ENCODE measurements at regions not wholly inside any gene's neighbourhood (a gene's known extent, or its start where the extent isn't known, plus 50 kb on each side); places are given as distances from the start of the nearest gene placed in this dataset.

GRCh38 chr1:221841251-221841982 is 99.5 kb upstream of the DUSP10 start:
- no peak for DNase-seq
- no peak overlapping the region for H3K4ac ChIP-seq (ENCODE audit: low read depth, low read length)
- no peak overlapping the region for H3K4me3 ChIP-seq (ENCODE audit: low read depth, low read length)
- H3K18ac ChIP-seq (ENCODE audit: low read length): no peak overlapping the region
- no peak overlapping the region for H4K91ac ChIP-seq (ENCODE audit: low read depth, low read length)
- H2AFZ ChIP-seq (ENCODE audit: insufficient read depth, low read length, poor library complexity): no peak overlapping the region
- H3K27ac ChIP-seq (ENCODE audit: low read depth, low read length): no peak overlapping the region
- H2AK5ac ChIP-seq (ENCODE audit: low read length): no peak overlapping the region
- no peak overlapping the region for H4K8ac ChIP-seq (ENCODE audit: low read depth, low read length)
- H3K9ac ChIP-seq (ENCODE audit: low read length): no peak overlapping the region
- no peak overlapping the region for H3K14ac ChIP-seq (ENCODE audit: low read length)
- H3K36me3 ChIP-seq (ENCODE audit: control insufficient read depth in 1 of 2, insufficient read depth in 2 of 2, low read length in 2 of 2): no peaks in the 10 kb centered on the region
- H4K12ac ChIP-seq (ENCODE audit: low read depth, low read length): no peak overlapping the region
- H3K79me1 ChIP-seq (ENCODE audit: low read length): peaks cover 6% of the 10 kb centered on the region
- H2BK12ac ChIP-seq (ENCODE audit: low read length): no peak overlapping the region
- no peak overlapping the region for H3K23ac ChIP-seq (ENCODE audit: low read length)
- no peak overlapping the region for H2BK120ac ChIP-seq (ENCODE audit: insufficient read depth, low read length, poor library complexity)
- no peaks in the 10 kb centered on the region for H3K9me3 ChIP-seq (ENCODE audit: insufficient read depth, low read depth, low read length)
- H3K79me2 ChIP-seq (ENCODE audit: control insufficient read depth, insufficient read depth, low read length, poor library complexity): no peaks in the 10 kb centered on the region
- H3K4me1 ChIP-seq (ENCODE audit: control insufficient read depth in 1 of 2, insufficient read depth in 2 of 2, low read length in 2 of 2): peaks cover 2 to 6% of the 10 kb centered on the region in 2 experiments
- WGBS (ENCODE audit: extremely low coverage, insufficient coverage, insufficient read length): 100% methylated on average over 1 of the region's 4 CpGs
- no peaks in the 10 kb centered on the region for H3K27me3 ChIP-seq (ENCODE audit: insufficient read depth, low read length)
- no peak overlapping the region for H2BK5ac ChIP-seq (ENCODE audit: low read depth, low read length, poor library complexity)
- no peak overlapping the region for H3K4me2 ChIP-seq (ENCODE audit: low read length)

GRCh38 chr1:221840511-221841243 is 98.8 kb upstream of the DUSP10 start:
- H2AFZ ChIP-seq (ENCODE audit: insufficient read depth, low read length, poor library complexity): no peak overlapping the region
- H3K36me3 ChIP-seq (ENCODE audit: control insufficient read depth in 1 of 2, insufficient read depth in 2 of 2, low read length in 2 of 2): no peaks in the 10 kb centered on the region
- no peak overlapping the region for H4K12ac ChIP-seq (ENCODE audit: low read depth, low read length)
- H3K9ac ChIP-seq (ENCODE audit: low read length): no peak overlapping the region
- peak overlapping the region; percentile 2 for H3K14ac ChIP-seq (ENCODE audit: low read length)
- WGBS (ENCODE audit: extremely low coverage, insufficient coverage, insufficient read length): no CpG with 5 or more reads among the region's 5 CpGs
- no peak for DNase-seq
- H3K4me2 ChIP-seq (ENCODE audit: low read length): no peak overlapping the region
- H3K9me3 ChIP-seq (ENCODE audit: insufficient read depth, low read depth, low read length): no peaks in the 10 kb centered on the region
- H3K79me2 ChIP-seq (ENCODE audit: control insufficient read depth, insufficient read depth, low read length, poor library complexity): no peaks in the 10 kb centered on the region
- H3K27ac ChIP-seq (ENCODE audit: low read depth, low read length): no peak overlapping the region
- H4K91ac ChIP-seq (ENCODE audit: low read depth, low read length): peak overlapping the region; percentile 52
- peak overlapping the region; percentile 11 for H2AK5ac ChIP-seq (ENCODE audit: low read length)
- H2BK5ac ChIP-seq (ENCODE audit: low read depth, low read length, poor library complexity): peak overlapping the region; percentile 29
- H3K27me3 ChIP-seq (ENCODE audit: insufficient read depth, low read length): no peaks in the 10 kb centered on the region
- H3K4me3 ChIP-seq (ENCODE audit: low read depth, low read length): no peak overlapping the region
- H2BK12ac ChIP-seq (ENCODE audit: low read length): peak overlapping the region; percentile 41
- no peak overlapping the region for H2BK120ac ChIP-seq (ENCODE audit: insufficient read depth, low read length, poor library complexity)
- no peak overlapping the region for H3K23ac ChIP-seq (ENCODE audit: low read length)
- no peak overlapping the region for H3K18ac ChIP-seq (ENCODE audit: low read length)
- H3K79me1 ChIP-seq (ENCODE audit: low read length): peaks cover 6% of the 10 kb centered on the region
- H4K8ac ChIP-seq (ENCODE audit: low read depth, low read length): peak overlapping the region; percentile 22
- H3K4ac ChIP-seq (ENCODE audit: low read depth, low read length): no peak overlapping the region
- peaks cover 2 to 4% of the 10 kb centered on the region in 2 experiments for H3K4me1 ChIP-seq (ENCODE audit: control insufficient read depth in 1 of 2, insufficient read depth in 2 of 2, low read length in 2 of 2)

GRCh38 chr1:221839782-221840395 is 98.0 kb upstream of the DUSP10 start:
- H3K4ac ChIP-seq (ENCODE audit: low read depth, low read length): no peak overlapping the region
- no peak overlapping the region for H2BK120ac ChIP-seq (ENCODE audit: insufficient read depth, low read length, poor library complexity)
- no peaks in the 10 kb centered on the region for H3K9me3 ChIP-seq (ENCODE audit: insufficient read depth, low read depth, low read length)
- no peak overlapping the region for H3K4me2 ChIP-seq (ENCODE audit: low read length)
- H3K79me2 ChIP-seq (ENCODE audit: control insufficient read depth, insufficient read depth, low read length, poor library complexity): no peaks in the 10 kb centered on the region
- no peak overlapping the region for H4K91ac ChIP-seq (ENCODE audit: low read depth, low read length)
- H3K14ac ChIP-seq (ENCODE audit: low read length): no peak overlapping the region
- no peak overlapping the region for H3K18ac ChIP-seq (ENCODE audit: low read length)
- no peak overlapping the region for H3K23ac ChIP-seq (ENCODE audit: low read length)
- H2BK12ac ChIP-seq (ENCODE audit: low read length): no peak overlapping the region
- no peak overlapping the region for H2BK5ac ChIP-seq (ENCODE audit: low read depth, low read length, poor library complexity)
- no peak overlapping the region for H3K9ac ChIP-seq (ENCODE audit: low read length)
- no peak overlapping the region for H2AK5ac ChIP-seq (ENCODE audit: low read length)
- no peak overlapping the region for H2AFZ ChIP-seq (ENCODE audit: insufficient read depth, low read length, poor library complexity)
- H3K4me3 ChIP-seq (ENCODE audit: low read depth, low read length): no peak overlapping the region
- peak; percentile 65 to 68 for DNase-seq
- WGBS (ENCODE audit: extremely low coverage, insufficient coverage, insufficient read length): no CpG with 5 or more reads among the region's 7 CpGs
- no peak overlapping the region for H4K8ac ChIP-seq (ENCODE audit: low read depth, low read length)
- H3K27ac ChIP-seq (ENCODE audit: low read depth, low read length): no peak overlapping the region
- H3K27me3 ChIP-seq (ENCODE audit: insufficient read depth, low read length): no peaks in the 10 kb centered on the region
- peaks cover 6% of the 10 kb centered on the region for H3K79me1 ChIP-seq (ENCODE audit: low read length)
- H3K36me3 ChIP-seq (ENCODE audit: control insufficient read depth in 1 of 2, insufficient read depth in 2 of 2, low read length in 2 of 2): no peaks in the 10 kb centered on the region
- peaks cover 2 to 4% of the 10 kb centered on the region in 2 experiments for H3K4me1 ChIP-seq (ENCODE audit: control insufficient read depth in 1 of 2, insufficient read depth in 2 of 2, low read length in 2 of 2)
- H4K12ac ChIP-seq (ENCODE audit: low read depth, low read length): no peak overlapping the region

GRCh38 chr1:221839321-221839720 is 97.4 kb upstream of the DUSP10 start:
- no peak overlapping the region for H3K4me2 ChIP-seq (ENCODE audit: low read length)
- H2BK12ac ChIP-seq (ENCODE audit: low read length): peak overlapping the region; percentile 61
- H4K91ac ChIP-seq (ENCODE audit: low read depth, low read length): peak overlapping the region; percentile 41
- H3K4ac ChIP-seq (ENCODE audit: low read depth, low read length): no peak overlapping the region
- no peaks in the 10 kb centered on the region for H3K36me3 ChIP-seq (ENCODE audit: control insufficient read depth in 1 of 2, insufficient read depth in 2 of 2, low read length in 2 of 2)
- H3K9ac ChIP-seq (ENCODE audit: low read length): no peak overlapping the region
- peaks cover 6% of the 10 kb centered on the region for H3K79me1 ChIP-seq (ENCODE audit: low read length)
- H3K79me2 ChIP-seq (ENCODE audit: control insufficient read depth, insufficient read depth, low read length, poor library complexity): no peaks in the 10 kb centered on the region
- H3K18ac ChIP-seq (ENCODE audit: low read length): no peak overlapping the region
- H3K14ac ChIP-seq (ENCODE audit: low read length): no peak overlapping the region
- no peak for DNase-seq
- H2BK120ac ChIP-seq (ENCODE audit: insufficient read depth, low read length, poor library complexity): peak overlapping the region; percentile 20
- peaks cover 2 to 4% of the 10 kb centered on the region in 2 experiments for H3K4me1 ChIP-seq (ENCODE audit: control insufficient read depth in 1 of 2, insufficient read depth in 2 of 2, low read length in 2 of 2)
- H2AK5ac ChIP-seq (ENCODE audit: low read length): peak overlapping the region; percentile 72
- no peak overlapping the region for H3K23ac ChIP-seq (ENCODE audit: low read length)
- peak overlapping the region; percentile 52 for H2BK5ac ChIP-seq (ENCODE audit: low read depth, low read length, poor library complexity)
- no peak overlapping the region for H3K4me3 ChIP-seq (ENCODE audit: low read depth, low read length)
- H3K27me3 ChIP-seq (ENCODE audit: insufficient read depth, low read length): no peaks in the 10 kb centered on the region
- H3K9me3 ChIP-seq (ENCODE audit: insufficient read depth, low read depth, low read length): no peaks in the 10 kb centered on the region
- no CpG with 5 or more reads among the region's 1 CpG for WGBS (ENCODE audit: extremely low coverage, insufficient coverage, insufficient read length)
- no peak overlapping the region for H4K12ac ChIP-seq (ENCODE audit: low read depth, low read length)
- H3K27ac ChIP-seq (ENCODE audit: low read depth, low read length): no peak overlapping the region
- H2AFZ ChIP-seq (ENCODE audit: insufficient read depth, low read length, poor library complexity): no peak overlapping the region
- no peak overlapping the region for H4K8ac ChIP-seq (ENCODE audit: low read depth, low read length)
